Left ventricle myocardium superior (tissue), 1 donor: ENCODE measurements at regions not wholly inside any gene's neighbourhood (a gene's known extent, or its start where the extent isn't known, plus 50 kb on each side); places are given as distances from the start of the nearest gene placed in this dataset.
"Not testable (repeated sequence)": the region's sequence is repeated elsewhere in the genome, so short reads cannot be mapped to it uniquely, and the experiment has no call there.

ENCODE experiments used
- ATAC-seq: fragments of 200-7000 bp; cut with Tn5 transposase; one replicate; pipeline ENCODE4 v1.9.1; 2020; ENCODE audit warnings: mild to moderate bottlenecking, moderate library complexity
- DNase-seq: peaks from one replicate; pipeline ENCODE4 v3.0.0-alpha.2; 2020
- intact Hi-C: fragments of 100-400 bp; cut with micrococcal nuclease; formaldehyde crosslinking; loops from one replicate; pipeline ENCODE4 v1.11.0; 2022
- donor health status: DM: no; HTN: yes; CAD: no; lungs with severe emphysema.

- ATAC-seq (no peak), DNase-seq (no peak)
- intact Hi-C loops = no loop called here
Measured at GRCh38 chr4:66328803-66329574, 658.7 kb upstream of the EPHA5 start.

DNA sequence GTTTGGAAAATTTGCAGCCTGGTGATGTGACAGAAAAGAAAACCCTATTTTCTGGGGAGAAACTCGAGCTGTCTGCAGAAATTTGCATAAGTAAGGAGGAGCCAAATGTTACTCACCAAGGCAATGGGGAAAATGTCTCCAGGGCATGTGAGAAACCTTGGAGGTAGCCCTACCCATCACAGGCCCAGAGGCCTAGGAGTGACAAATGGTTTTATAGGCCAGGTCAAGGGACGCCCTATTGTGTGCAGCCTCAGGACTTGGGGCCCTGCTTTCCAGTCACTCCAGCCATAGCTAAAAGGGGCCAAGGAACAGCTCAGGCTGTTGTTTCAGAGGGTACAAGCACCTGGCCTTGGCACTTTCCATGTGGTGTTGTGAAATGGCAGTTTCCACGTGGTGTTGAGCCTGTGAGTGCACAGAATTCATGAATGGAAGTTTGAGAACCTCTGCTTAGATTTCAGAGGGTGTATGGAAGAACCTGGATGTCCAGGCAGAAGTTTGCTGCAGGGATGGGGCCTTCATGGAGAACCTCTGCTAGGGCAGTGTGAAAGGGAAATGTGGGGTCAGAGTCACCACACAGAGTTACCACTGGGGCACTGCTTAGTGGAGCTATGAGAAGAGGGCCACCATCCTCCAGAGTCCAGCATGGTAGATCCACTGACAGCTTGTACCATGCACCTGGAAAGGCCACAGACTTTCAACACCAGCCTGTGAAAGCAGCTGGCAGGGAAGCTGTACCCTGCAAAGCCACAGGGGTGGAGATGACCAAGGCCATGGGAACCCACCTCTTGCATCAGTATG, 637.6 kb upstream of the EPHA5 start:
- no peak for DNase-seq
- intact Hi-C loops = no loop called here
- no peak for ATAC-seq

DNA sequence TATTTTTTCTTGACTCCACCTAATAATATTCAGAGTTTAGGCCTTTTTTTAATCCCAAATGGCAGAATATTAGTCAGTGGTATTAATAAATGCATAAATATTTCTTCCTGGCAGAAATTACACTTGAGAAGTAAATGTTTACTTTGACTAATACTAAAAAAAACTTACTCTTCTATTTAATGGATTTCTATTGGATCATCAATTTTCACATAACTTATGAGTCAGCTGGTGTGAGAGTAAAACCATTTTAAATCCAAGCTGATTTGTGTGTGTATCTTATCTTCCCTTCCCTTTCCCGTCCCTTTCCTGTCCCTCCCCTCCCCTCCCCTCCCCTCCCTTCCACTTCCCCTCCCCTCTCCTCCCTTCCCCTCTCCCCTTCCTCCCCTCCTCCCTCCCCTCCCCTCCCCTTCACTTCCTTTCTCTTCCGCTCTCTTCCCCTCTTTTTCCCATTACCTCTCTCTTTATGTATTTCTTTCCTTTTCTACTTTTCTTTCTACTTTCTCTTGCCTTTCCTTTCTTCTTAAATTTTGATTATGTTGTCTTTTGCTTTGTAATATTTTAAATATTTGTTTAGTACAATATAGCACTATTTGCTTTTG, 630.1 kb upstream of the EPHA5 start:
- DNase-seq (no peak), ATAC-seq (no peak)
- intact Hi-C loops = no loop called here

GRCh38 chr4:66298569-66298968, 628.3 kb upstream of the EPHA5 start:
- ATAC-seq = no peak
- intact Hi-C loops = no loop called here
- DNase-seq = no peak

- DNase-seq (no peak), ATAC-seq (no peak)
- intact Hi-C loops = no loop called here
Measured at GRCh38 chr4:66297703-66298102, 627.4 kb upstream of the EPHA5 start.

DNA sequence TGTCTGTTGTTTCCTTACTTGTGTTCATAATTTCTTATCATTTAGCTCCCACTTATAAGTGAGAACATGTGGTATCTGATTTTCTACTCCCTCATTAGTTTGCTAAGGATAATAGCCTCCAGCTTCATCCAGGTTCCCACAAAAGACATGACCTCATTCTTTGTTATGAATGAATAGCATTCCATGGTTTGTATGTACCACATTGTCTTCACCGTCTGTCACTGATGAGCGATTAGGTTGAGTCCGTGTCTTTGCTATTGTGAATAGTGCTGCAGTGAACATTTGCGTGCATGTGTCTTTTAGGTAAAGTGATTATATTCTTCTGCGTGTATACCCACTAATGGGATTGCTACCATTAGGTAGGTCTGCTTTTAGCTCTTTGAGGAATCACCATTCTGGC, 624.3 kb upstream of the EPHA5 start:
- intact Hi-C loops = no loop called here
- no peak for ATAC-seq
- DNase-seq = no peak

- intact Hi-C loops = no loop called here
- DNase-seq (no peak), ATAC-seq (no peak)
Measured at GRCh38 chr4:66284991-66285451, 614.7 kb upstream of the EPHA5 start.

DNA sequence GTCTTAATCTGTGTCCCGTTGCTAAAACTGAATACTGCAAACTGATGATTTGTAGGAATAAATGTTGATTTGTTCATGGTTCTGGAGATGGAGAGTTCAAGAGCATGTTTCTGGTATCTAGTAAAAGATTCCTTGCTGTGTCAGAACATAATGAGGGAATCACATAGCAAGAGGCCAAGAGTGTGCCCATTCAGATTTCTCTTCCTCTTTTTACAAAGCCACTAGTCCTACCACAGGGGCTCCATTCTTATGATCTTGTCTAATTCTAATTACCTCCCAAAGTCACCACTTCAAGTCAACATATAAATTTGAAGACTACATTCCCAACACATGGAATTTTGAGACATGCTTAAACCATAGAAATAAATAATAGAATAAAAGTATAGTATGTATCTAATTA, 608.8 kb upstream of the EPHA5 start:
- ATAC-seq = no peak

DNA sequence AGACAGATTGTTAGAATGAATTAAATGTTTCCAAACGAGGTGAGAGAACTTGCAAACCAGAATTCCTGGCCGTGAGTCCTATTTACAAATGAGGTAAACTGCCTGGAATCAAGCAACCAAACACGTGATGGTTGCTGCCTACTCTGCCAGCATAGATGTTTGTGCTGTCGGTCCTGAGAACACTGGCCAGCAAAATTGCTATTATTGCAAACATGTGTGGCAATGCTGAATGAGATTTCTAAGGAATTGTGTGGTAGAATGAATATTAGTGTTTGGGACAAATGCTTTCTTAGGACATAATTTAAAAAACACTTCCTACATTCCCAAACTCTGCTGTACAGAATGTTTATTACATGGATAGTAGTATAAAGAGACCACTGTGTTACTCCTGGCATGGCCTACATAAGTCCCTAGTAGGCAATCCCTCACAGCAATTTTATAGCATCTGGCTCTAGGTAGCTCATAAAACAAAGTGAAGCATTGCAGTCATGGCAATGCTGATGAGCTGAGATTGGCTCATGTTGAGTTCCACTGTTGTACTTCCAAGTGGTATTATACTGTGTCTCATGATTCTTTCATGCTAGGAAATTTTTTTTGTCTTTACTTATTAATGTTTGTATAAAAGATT, 605.2 kb upstream of the EPHA5 start:
- ATAC-seq = no peak

More for the DNA sequence above, 608.8 kb upstream of the EPHA5 start:
- intact Hi-C loops = no loop called here
- DNase-seq = no peak

GRCh38 chr4:66273110-66273509, 602.8 kb upstream of the EPHA5 start:
- DNase-seq (no peak), ATAC-seq (no peak)
- intact Hi-C loops = no loop called here

More for the DNA sequence above, 605.2 kb upstream of the EPHA5 start:
- intact Hi-C loops = no loop called here
- no peak for DNase-seq

DNA sequence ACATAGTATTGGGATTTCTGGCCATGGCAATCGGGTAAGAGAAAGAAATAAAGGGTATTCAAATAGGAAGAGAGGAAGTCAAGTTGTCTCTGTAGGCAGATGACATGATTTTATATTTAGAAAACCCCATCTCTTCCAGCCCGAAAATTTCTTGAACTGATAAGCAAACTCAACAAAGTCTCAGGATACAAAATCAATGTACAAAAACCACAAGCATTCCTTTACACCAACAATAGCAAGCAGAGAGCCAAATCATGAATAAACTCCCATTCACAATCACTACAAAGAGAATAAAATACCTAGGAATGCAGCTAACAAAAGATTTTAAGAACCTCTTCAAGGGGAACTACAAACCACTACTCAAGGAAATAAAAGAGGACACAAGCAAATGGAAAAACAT, 600.1 kb upstream of the EPHA5 start:
- ATAC-seq, intact Hi-C loops, DNase-seq: not testable (repeated sequence)

- intact Hi-C loops, DNase-seq, ATAC-seq: not testable (repeated sequence)
Measured at GRCh38 chr4:66266554-66266953, 596.3 kb upstream of the EPHA5 start.

- DNase-seq (no peak), ATAC-seq (no peak)
- intact Hi-C loops = no loop called here
Measured at GRCh38 chr4:66266035-66266434, 595.7 kb upstream of the EPHA5 start.

DNA sequence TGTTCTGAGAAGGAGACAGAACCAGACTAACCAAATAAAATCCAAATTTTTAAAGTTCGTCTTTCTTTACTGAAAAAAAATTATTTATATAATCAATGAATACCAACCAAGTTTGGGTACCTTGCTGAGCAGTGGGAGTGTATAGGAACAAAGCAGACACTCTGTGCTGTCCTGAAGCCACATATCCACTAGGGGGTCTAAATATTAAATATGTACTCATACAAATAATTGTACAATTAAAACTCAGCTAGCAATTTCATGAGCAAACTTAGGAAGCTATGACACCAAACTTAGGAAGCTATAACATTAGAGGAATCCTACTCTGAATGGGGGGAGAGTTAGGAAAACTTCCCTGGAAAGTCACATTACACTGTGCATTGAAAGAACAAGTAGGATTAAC, 582.0 kb upstream of the EPHA5 start:
- no peak for DNase-seq
- intact Hi-C loops = no loop called here
- no peak for ATAC-seq

GRCh38 chr4:66246643-66247042, 576.4 kb upstream of the EPHA5 start:
- intact Hi-C loops = no loop called here
- no peak for DNase-seq
- ATAC-seq = no peak

DNA sequence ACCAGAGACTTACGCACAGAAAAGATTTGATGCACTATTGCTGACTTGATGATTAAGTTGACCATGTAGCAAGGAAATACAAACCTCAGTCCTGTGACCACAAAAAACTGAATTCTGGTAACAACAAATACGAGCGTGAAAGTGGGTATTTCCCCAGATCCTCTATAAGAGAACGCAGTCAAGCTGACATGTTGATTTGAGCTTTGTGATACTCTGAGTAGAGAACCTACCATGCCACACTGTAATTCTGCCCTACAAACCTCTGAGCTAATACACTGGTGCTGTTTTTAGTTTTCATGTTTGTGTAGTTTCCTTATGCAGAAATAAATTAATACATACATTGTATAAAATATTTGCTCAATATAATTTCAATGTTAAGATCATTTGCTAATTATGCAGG, 565.6 kb upstream of the EPHA5 start:
- intact Hi-C loops = no loop called here
- DNase-seq = no peak

GRCh38 chr4:66229885-66230284, 559.6 kb upstream of the EPHA5 start:
- ATAC-seq (no peak), DNase-seq (no peak)
- intact Hi-C loops = no loop called here

More for the DNA sequence above, 565.6 kb upstream of the EPHA5 start:
- ATAC-seq = no peak

DNA sequence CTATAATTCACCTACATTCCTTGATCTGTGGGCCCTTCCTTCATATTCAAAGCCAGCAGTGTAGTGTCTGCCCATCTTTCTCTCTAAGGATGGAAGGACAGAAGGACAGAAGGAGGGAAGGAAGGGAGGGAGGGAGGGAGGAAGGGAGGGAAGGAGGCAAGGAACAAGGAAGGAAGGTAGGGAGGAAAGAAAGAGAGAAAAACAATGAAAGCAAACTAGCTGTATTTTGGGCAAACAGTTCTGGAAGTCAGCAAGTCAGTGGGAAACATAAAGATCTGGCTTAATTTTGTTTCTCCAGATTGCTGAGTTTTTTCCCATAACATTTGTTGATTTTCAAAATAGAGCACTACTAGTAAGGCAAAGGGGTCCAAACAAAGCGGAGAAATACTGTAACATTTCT, 555.2 kb upstream of the EPHA5 start:
- intact Hi-C loops = no loop called here
- DNase-seq = no peak
- no peak for ATAC-seq

DNA sequence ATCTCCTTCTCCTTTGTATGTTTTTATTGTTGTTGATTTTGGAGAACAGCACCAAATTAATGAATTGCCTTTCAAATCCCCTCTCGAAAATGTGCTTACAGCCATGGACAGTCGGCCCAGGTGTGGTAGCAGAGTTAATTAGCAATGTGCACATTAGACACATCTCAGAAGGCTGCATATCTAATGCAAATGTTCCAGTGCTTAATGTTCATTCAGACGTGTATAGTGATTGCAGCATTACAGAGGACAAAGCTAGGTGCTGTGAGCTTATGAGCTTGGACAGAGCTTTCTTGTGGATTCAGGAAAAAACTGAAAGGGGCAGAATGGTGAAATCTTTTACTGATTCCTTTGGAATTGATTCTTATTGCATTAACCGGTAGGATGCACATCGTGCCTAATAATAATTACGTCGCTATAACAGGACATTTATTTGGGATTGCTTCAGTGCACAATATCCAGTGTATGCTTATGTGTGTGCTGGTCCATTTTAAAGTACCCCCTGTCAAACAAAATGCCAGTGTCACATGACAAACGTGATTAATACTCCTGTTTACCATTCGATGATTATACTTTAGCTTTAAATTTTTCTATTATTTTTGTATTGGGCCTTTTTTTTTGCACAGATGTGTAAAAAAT, 552.9 kb upstream of the EPHA5 start:
- DNase-seq (no peak), ATAC-seq (no peak)
- intact Hi-C loops = no loop called here
